ENCODE measurements at regions not wholly inside any gene's neighbourhood (a gene's known extent, or its start where the extent isn't known, plus 50 kb on each side); places are given as distances from the start of the nearest gene placed in this dataset.

- DNase-seq (ENCODE audit: low read depth), result no peak
These were observed 139.1 kb upstream of the DTNBP1 start for GRCh38 chr6:15801912-15802311.

- no peak for DNase-seq (ENCODE audit: low read depth)
These were observed 138.2 kb upstream of the DTNBP1 start for GRCh38 chr6:15800841-15801617.

GRCh38 chr6:15798533-15799255, 135.9 kb upstream of the DTNBP1 start:
- DNase-seq (ENCODE audit: low read depth), result no peak

GRCh38 chr6:15796844-15797243, 134.0 kb upstream of the DTNBP1 start:
- no peak for DNase-seq (ENCODE audit: low read depth)

GRCh38 chr6:15796130-15796771, 133.4 kb upstream of the DTNBP1 start:
- no peak for DNase-seq (ENCODE audit: low read depth)

GRCh38 chr6:15793826-15794225, 131.0 kb upstream of the DTNBP1 start:
- DNase-seq (ENCODE audit: low read depth), result no peak

GRCh38 chr6:15793288-15793687, 130.5 kb upstream of the DTNBP1 start:
- peak; percentile 25 for DNase-seq (ENCODE audit: low read depth)

GRCh38 chr6:15792842-15793241, 130.0 kb upstream of the DTNBP1 start:
- no peak for DNase-seq (ENCODE audit: low read depth)

GRCh38 chr6:15791448-15792181, 128.8 kb upstream of the DTNBP1 start:
- no peak for DNase-seq (ENCODE audit: low read depth)

- no peak for DNase-seq (ENCODE audit: low read depth)
These were observed 127.3 kb upstream of the DTNBP1 start for GRCh38 chr6:15790116-15790515.

GRCh38 chr6:15786846-15787245, 124.0 kb upstream of the DTNBP1 start:
- no peak for DNase-seq (ENCODE audit: low read depth)

GRCh38 chr6:15783484-15783883, 120.7 kb upstream of the DTNBP1 start:
- DNase-seq (ENCODE audit: low read depth), result no peak

GRCh38 chr6:15781890-15782289, 119.1 kb upstream of the DTNBP1 start:
- DNase-seq (ENCODE audit: low read depth), result no peak

GRCh38 chr6:15781333-15781732, 118.5 kb upstream of the DTNBP1 start:
- DNase-seq (ENCODE audit: low read depth), result no peak

GRCh38 chr6:15780437-15780836, 117.6 kb upstream of the DTNBP1 start:
- DNase-seq (ENCODE audit: low read depth), result no peak

GRCh38 chr6:15779726-15780125, 116.9 kb upstream of the DTNBP1 start:
- DNase-seq (ENCODE audit: low read depth), result no peak

- DNase-seq (ENCODE audit: low read depth), result no peak
These were observed 113.7 kb upstream of the DTNBP1 start for GRCh38 chr6:15776458-15776980.

- DNase-seq (ENCODE audit: low read depth), result no peak
These were observed 112.9 kb upstream of the DTNBP1 start for GRCh38 chr6:15775741-15776140.

- DNase-seq (ENCODE audit: low read depth), result no peak
These were observed 112.3 kb upstream of the DTNBP1 start for GRCh38 chr6:15775076-15775634.

GRCh38 chr6:15773806-15774410, 111.1 kb upstream of the DTNBP1 start:
- no peak for DNase-seq (ENCODE audit: low read depth)
